Left ventricle myocardium superior (tissue), 1 donor: ENCODE measurements at regions not wholly inside any gene's neighbourhood (a gene's known extent, or its start where the extent isn't known, plus 50 kb on each side); places are given as distances from the start of the nearest gene placed in this dataset.

Experiments
- ATAC-seq: fragments of 200-7000 bp; cut with Tn5 transposase; one replicate; pipeline ENCODE4 v1.9.1; 2020; ENCODE audit warnings: mild to moderate bottlenecking, moderate library complexity
- DNase-seq: peaks from one replicate; pipeline ENCODE4 v3.0.0-alpha.2; 2020
- intact Hi-C: fragments of 100-400 bp; cut with micrococcal nuclease; formaldehyde crosslinking; loops from one replicate; pipeline ENCODE4 v1.11.0; 2022
- donor health status: DM: no; HTN: yes; CAD: no; lungs with severe emphysema.

- intact Hi-C loops, result no loop called here
- no peak for ATAC-seq
- no peak for DNase-seq
Measured at GRCh38 chr7:132072873-132073272, 503.4 kb downstream of the PLXNA4 start.

DNA sequence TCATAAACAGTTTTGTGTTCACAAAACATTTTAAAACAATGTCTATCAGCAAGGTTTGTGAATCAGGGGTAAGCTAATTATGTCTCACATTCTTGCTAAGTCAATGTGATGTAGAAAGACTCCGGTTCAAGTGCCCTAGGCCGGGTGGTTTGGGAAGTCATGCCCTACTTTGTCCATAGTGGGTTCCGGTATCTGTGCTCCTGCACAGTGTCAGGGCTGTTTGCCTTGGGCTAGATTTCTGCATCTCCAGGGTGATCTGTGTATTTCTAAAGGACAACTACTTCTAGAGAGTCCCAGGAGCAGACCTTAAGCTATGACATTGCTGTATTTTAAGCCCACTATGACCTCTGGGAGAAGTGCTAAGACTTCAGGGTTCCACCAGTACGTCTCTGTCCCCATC lies 504.1 kb downstream of the PLXNA4 start:
- no peak for DNase-seq
- intact Hi-C loops, result no loop called here
- no peak for ATAC-seq

DNA sequence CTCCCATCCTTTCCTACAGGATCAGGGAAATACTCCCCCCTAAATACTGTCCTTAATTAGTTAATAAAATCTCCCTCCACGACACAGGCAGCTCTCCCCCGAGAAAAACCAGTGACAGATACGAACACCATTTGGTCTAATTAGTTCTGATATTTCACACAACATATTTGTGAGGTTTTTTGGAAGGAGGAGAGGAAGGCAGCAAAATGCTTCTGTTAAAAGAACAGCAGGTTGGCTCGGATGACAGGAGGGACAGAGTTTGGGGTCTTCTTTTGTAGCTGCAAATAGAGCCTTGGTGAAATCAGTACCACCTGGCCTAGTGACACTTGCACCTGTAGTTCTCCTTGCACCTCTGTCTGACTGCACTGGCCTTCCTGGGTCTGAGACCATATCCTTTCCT lies 507.0 kb downstream of the PLXNA4 start:
- no peak for DNase-seq
- no peak for ATAC-seq
- intact Hi-C loops, result no loop called here

GRCh38 chr7:132066761-132067171 lies 509.5 kb downstream of the PLXNA4 start:
- intact Hi-C loops, result no loop called here
- peak; percentile 80 for ATAC-seq
- DNase-seq, result peak; percentile 73

- peak; percentile 59 for ATAC-seq
- no peak for DNase-seq
- intact Hi-C loops, result no loop called here
Measured at GRCh38 chr7:132065989-132066603, 509.7 kb upstream of the PODXL start.

GRCh38 chr7:132065193-132065988 lies 509.0 kb upstream of the PODXL start:
- DNase-seq, result no peak
- ATAC-seq, result peak; percentile 88
- intact Hi-C loops, result no loop called here

GRCh38 chr7:132063800-132064199 lies 507.4 kb upstream of the PODXL start:
- ATAC-seq (no peak), DNase-seq (no peak)
- intact Hi-C loops, result no loop called here

DNA sequence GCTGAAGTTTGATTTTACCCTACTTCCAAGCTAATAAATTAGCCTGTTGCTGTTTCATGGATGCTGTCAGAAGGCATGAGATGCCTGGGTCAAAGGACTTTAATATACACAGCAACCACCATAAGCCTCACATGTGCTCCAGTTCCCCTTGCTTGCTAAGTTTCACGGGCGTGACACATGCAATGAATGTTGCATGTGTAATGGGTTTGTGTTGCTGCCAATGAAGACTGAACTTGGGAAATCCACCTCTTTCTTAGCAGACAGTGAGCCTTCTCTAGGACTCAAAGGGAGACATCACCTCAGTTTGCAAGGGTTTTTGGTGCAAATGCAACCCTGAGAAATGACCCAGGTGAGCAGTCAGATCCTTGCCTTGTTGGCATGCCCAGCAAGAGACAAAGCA lies 505.5 kb upstream of the PODXL start:
- intact Hi-C loops, result no loop called here
- ATAC-seq (no peak), DNase-seq (no peak)

- DNase-seq (no peak), ATAC-seq (no peak)
- intact Hi-C loops, result no loop called here
Measured at GRCh38 chr7:132059141-132059540, 502.7 kb upstream of the PODXL start.

GRCh38 chr7:132055336-132056120 lies 499.1 kb upstream of the PODXL start:
- ATAC-seq, result peak; percentile 34
- intact Hi-C loops, result no loop called here

DNA sequence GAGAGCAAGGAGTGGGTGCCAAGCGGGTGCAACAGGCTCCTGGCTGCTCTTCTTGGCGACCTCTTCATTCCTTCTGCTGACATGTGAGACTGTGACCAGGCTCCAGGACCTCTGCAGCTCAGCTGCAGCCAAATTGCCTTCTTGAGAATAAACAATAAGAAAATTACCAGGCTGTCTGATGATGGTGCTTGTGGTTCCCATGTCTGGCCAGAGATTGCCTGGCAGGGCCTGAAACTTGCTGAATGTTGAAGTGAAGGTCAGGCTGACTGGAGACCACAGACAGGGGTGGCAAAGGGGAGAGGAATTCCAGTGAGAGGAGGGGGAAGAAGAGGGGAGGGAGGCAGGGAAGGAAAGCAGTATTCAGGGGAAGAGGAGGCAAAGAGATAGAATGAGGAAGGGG lies 497.4 kb upstream of the PODXL start:
- intact Hi-C loops, result no loop called here
- DNase-seq, result no peak
- no peak for ATAC-seq

More at GRCh38 chr7:132055336-132056120, 499.1 kb upstream of the PODXL start:
- DNase-seq, result no peak

- DNase-seq, result no peak
- intact Hi-C loops, result no loop called here
Measured at GRCh38 chr7:132051311-132051710, 494.9 kb upstream of the PODXL start.

GRCh38 chr7:132049462-132050304 lies 493.3 kb upstream of the PODXL start:
- intact Hi-C loops, result no loop called here
- DNase-seq, result no peak
- no peak for ATAC-seq

More at GRCh38 chr7:132051311-132051710, 494.9 kb upstream of the PODXL start:
- ATAC-seq, result no peak

GRCh38 chr7:132045481-132045980 lies 489.1 kb upstream of the PODXL start:
- DNase-seq (no peak), ATAC-seq (no peak)
- intact Hi-C loops, result no loop called here

DNA sequence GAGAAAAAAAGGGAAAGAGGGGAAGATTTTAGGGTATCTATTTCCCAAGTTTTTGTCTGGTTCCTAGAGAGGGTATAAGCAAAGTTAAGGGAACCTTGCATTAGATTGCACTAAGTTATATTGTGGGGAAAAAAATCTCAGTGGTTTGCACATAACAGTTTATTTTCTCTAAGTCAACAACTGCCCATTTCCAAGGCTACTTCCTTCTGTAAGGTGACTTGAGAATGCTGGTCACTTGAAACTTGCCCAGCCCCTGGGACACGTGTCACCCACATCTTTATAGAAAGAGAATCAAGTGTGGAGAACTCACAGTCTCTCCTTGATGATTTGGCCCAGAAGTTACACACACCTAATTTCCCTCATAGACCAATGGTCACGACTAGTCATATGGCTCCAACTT lies 488.6 kb upstream of the PODXL start:
- intact Hi-C loops, result no loop called here
- no peak for ATAC-seq

GRCh38 chr7:132044247-132044646 lies 487.8 kb upstream of the PODXL start:
- intact Hi-C loops, result no loop called here
- DNase-seq (no peak), ATAC-seq (no peak)

More for the DNA sequence above, 488.6 kb upstream of the PODXL start:
- DNase-seq, result no peak

DNA sequence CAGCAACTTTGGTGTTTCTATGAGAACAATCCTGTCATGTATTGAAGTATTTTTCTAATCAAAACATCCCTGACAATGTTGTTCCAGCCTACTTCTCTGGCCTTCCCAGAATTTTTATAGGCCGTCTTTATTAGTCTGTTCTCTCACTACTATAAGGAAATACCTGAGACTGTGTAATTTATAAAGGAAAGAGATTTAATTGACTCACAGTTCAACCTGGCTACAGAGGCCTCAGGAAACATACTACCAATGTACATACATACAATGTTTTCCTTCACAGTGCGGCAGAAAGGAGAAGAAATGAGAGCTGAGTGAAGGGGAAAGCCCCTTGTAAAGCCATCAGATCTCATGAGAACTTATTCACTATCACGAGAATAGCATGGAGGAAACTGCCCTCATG lies 484.7 kb upstream of the PODXL start:
- intact Hi-C loops, result no loop called here
- DNase-seq (no peak), ATAC-seq (no peak)

GRCh38 chr7:132035517-132036362 lies 479.3 kb upstream of the PODXL start:
- peak; percentile 53 for ATAC-seq
- no peak for DNase-seq
- intact Hi-C loops, result no loop called here
